MM.1S (cell line): ENCODE measurements at regions not wholly inside any gene's neighbourhood (a gene's known extent, or its start where the extent isn't known, plus 50 kb on each side); places are given as distances from the start of the nearest gene placed in this dataset.

Source experiments
- DNase-seq: peaks from one replicate; pipeline ENCODE4 v3.0.0-alpha.2; 2015
- H2AFZ ChIP-seq: fragments of 300-600 bp; sonication (generic); 2 replicates; pipeline ENCODE4 v1.6.0; 2016; ENCODE audit warnings: antibody characterized with exemption, low read length
- H3F3A ChIP-seq: fragments of 300-600 bp; sonication (generic); 2 replicates; pipeline ENCODE4 v1.6.1; 2016; ENCODE audit warnings: mild to moderate bottlenecking, antibody characterized with exemption, low read length, moderate library complexity, mixed read lengths; ENCODE audit not compliant: insufficient read depth
- H3K27ac ChIP-seq: fragments of 300-600 bp; sonication (generic); 2 replicates; pipeline ENCODE4 v1.5.1; 2016; ENCODE audit warnings: mild to moderate bottlenecking, low read length
- H3K27me3 ChIP-seq: fragments of 300-600 bp; sonication (generic); replicated peaks from 2 replicates; pipeline ENCODE4 v1.6.0; 2016; ENCODE audit warnings: low read length; ENCODE audit not compliant: insufficient read depth
- H3K36me3 ChIP-seq: fragments of 300-600 bp; sonication (generic); replicated peaks from 2 replicates; pipeline ENCODE4 v1.6.1; 2016; ENCODE audit warnings: mild to moderate bottlenecking, low read length, mixed read lengths; ENCODE audit not compliant: insufficient read depth
- H3K4me1 ChIP-seq: fragments of 300-600 bp; sonication (generic); 2 replicates; pipeline ENCODE4 v1.6.1; 2016; ENCODE audit warnings: low read length, mixed read lengths
- H3K4me2 ChIP-seq: fragments of 300-600 bp; sonication (generic); 2 replicates; pipeline ENCODE4 v1.6.0; 2016; ENCODE audit warnings: low read depth, low read length
- H3K4me3 ChIP-seq: fragments of 300-600 bp; sonication (generic); 2 replicates; pipeline ENCODE4 v1.5.1; 2016; ENCODE audit warnings: low read length, mixed read lengths
- H3K79me2 ChIP-seq: fragments of 300-600 bp; sonication (generic); 2 replicates; pipeline ENCODE4 v1.6.1; 2016; ENCODE audit warnings: mixed run types, low read length, mixed read lengths
- H3K9ac ChIP-seq: fragments of 300-600 bp; sonication (generic); 2 replicates; pipeline ENCODE4 v1.6.1; 2016; ENCODE audit warnings: low read length, mixed read lengths
- H3K9me2 ChIP-seq: fragments of 300-600 bp; sonication (generic); replicated peaks from 2 replicates; pipeline ENCODE4 v1.6.1; 2016; ENCODE audit warnings: mild to moderate bottlenecking, low read length, mixed read lengths; ENCODE audit not compliant: insufficient read depth
- H3K9me3 ChIP-seq: fragments of 300-600 bp; sonication (generic); replicated peaks from 2 replicates; pipeline ENCODE4 v1.6.1; 2016; ENCODE audit warnings: mild to moderate bottlenecking, low read length, mixed read lengths; ENCODE audit not compliant: insufficient read depth
- H4K20me1 ChIP-seq: fragments of 300-600 bp; sonication (generic); 2 replicates; pipeline ENCODE4 v1.6.1; 2016; ENCODE audit warnings: mild to moderate bottlenecking, low read length, moderate library complexity, mixed read lengths; ENCODE audit not compliant: insufficient read depth
- CTCF ChIP-seq: fragments of 300-600 bp; sonication (generic); IDR thresholded peaks from 2 replicates; pipeline ENCODE4 v1.5.1; 2016; ENCODE audit warnings: antibody characterized with exemption, low read length, mixed read lengths
- EZH2 ChIP-seq: fragments of 300-600 bp; sonication (generic); optimal IDR thresholded peaks from 2 replicates; pipeline ENCODE3; 2017; ENCODE audit warnings: low read depth, mild to moderate bottlenecking, antibody characterized with exemption, low read length, mixed read lengths
- EZH2phosphoT487 ChIP-seq: fragments of 300-600 bp; sonication (generic); IDR thresholded peaks from 2 replicates; pipeline ENCODE4 v1.6.1; 2018; ENCODE audit warnings: antibody characterized with exemption, low read length

- Histone ChIP-seq H3K36me3 (no peaks in the 10 kb centered on the region), H3K27ac (no peak overlapping the region), H3K4me3 (no peak overlapping the region), H4K20me1 (no peaks in the 10 kb centered on the region), H2AFZ (no peak overlapping the region), H3K4me1 (no peaks in the 10 kb centered on the region), H3K79me2 (no peaks in the 10 kb centered on the region), H3K27me3 (no peaks in the 10 kb centered on the region), H3K9ac (no peak overlapping the region), H3F3A (no peaks in the 10 kb centered on the region), H3K4me2 (no peak overlapping the region), H3K9me3 (no peaks in the 10 kb centered on the region), H3K9me2 (no peaks in the 10 kb centered on the region)
- no peak for DNase-seq
- TF ChIP-seq EZH2 = no peak
- no peak for TF ChIP-seq CTCF
- TF ChIP-seq EZH2phosphoT487 = no peak
These were observed 453.9 kb downstream of the SLITRK5 start for GRCh38 chr13:88125055-88125454.

GRCh38 chr13:88136098-88136790 lies 465.1 kb downstream of the SLITRK5 start:
- H3F3A ChIP-seq = no peaks in the 10 kb centered on the region
- H3K9me2 ChIP-seq = no peaks in the 10 kb centered on the region
- TF ChIP-seq EZH2 (no peak), EZH2phosphoT487 (no peak), CTCF (no peak)
- no peaks in the 10 kb centered on the region for H3K9me3 ChIP-seq
- no peaks in the 10 kb centered on the region for H3K4me1 ChIP-seq
- no peak for DNase-seq
- H3K27ac ChIP-seq = no peak overlapping the region
- no peaks in the 10 kb centered on the region for H3K27me3 ChIP-seq
- no peak overlapping the region for H2AFZ ChIP-seq
- no peak overlapping the region for H3K9ac ChIP-seq
- no peaks in the 10 kb centered on the region for H4K20me1 ChIP-seq
- H3K4me2 ChIP-seq = no peak overlapping the region
- no peak overlapping the region for H3K4me3 ChIP-seq
- no peaks in the 10 kb centered on the region for H3K79me2 ChIP-seq
- H3K36me3 ChIP-seq = no peaks in the 10 kb centered on the region

GRCh38 chr13:88142653-88143052 lies 471.5 kb downstream of the SLITRK5 start:
- TF ChIP-seq EZH2phosphoT487 = no peak
- no peak for TF ChIP-seq CTCF
- no peak for TF ChIP-seq EZH2
- Histone ChIP-seq H3K9ac (no peak overlapping the region), H2AFZ (peak overlapping the region; percentile 73; the same call in 1 of the 2 replicates), H3F3A (no peaks in the 10 kb centered on the region), H3K79me2 (no peaks in the 10 kb centered on the region), H3K4me3 (peak overlapping the region; percentile 45; the same call in 1 of the 2 replicates), H3K9me2 (no peaks in the 10 kb centered on the region), H3K36me3 (no peaks in the 10 kb centered on the region), H3K9me3 (no peaks in the 10 kb centered on the region), H3K4me1 (peaks cover 4% of the 10 kb centered on the region; the same call in 1 of the 2 replicates), H3K27me3 (no peaks in the 10 kb centered on the region), H4K20me1 (no peaks in the 10 kb centered on the region), H3K27ac (peak overlapping the region; percentile 39; the same call in 1 of the 2 replicates), H3K4me2 (peak overlapping the region; percentile 54)
- peak; percentile 61 for DNase-seq
